ENCODE measurements at regions not wholly inside any gene's neighbourhood (a gene's known extent, or its start where the extent isn't known, plus 50 kb on each side); places are given as distances from the start of the nearest gene placed in this dataset.

DNA sequence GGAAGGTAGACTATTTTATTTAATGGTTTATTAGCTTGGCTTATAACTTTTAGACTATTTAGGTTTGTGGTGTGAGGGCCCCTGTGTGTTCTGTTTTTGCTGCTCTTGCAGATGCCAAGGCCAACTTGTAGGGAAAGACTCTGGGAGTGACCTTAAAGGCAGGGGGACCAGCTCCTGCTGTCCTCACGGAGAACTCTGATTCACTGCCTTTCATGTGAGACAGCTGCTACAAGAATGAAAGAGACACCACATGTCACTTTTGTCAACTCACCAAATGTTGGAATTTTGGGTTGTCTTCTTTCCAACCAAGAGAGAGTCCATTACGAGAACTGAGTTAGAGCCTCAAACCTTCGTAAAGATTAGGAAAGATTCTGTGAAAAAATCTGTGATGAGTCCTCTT, 258.3 kb upstream of the ADAMTSL1 start:
- no peaks in the 10 kb centered on the region for H3K36me3 ChIP-seq (ENCODE audit: control insufficient read depth, insufficient read depth, low read length)
- H3K9ac ChIP-seq (ENCODE audit: insufficient read depth, low read length) = no peak overlapping the region
- no peak for TF ChIP-seq EZH2 (IDR thresholded peaks at IDR 0.05; ENCODE audit: low read length, missing control alignments)
- TF ChIP-seq, protein P1, sequence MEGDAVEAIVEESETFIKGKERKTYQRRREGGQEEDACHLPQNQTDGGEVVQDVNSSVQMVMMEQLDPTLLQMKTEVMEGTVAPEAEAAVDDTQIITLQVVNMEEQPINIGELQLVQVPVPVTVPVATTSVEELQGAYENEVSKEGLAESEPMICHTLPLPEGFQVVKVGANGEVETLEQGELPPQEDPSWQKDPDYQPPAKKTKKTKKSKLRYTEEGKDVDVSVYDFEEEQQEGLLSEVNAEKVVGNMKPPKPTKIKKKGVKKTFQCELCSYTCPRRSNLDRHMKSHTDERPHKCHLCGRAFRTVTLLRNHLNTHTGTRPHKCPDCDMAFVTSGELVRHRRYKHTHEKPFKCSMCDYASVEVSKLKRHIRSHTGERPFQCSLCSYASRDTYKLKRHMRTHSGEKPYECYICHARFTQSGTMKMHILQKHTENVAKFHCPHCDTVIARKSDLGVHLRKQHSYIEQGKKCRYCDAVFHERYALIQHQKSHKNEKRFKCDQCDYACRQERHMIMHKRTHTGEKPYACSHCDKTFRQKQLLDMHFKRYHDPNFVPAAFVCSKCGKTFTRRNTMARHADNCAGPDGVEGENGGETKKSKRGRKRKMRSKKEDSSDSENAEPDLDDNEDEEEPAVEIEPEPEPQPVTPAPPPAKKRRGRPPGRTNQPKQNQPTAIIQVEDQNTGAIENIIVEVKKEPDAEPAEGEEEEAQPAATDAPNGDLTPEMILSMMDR (conservative IDR thresholded peaks at IDR 0.05 in 1 of 2, IDR thresholded peaks at IDR 0.05 in 1 of 2; ENCODE audit: low read depth in 1 of 2, low read length in 2 of 2) = no peak
- DNase-seq (ENCODE audit: low read depth in 2 of 2) = no peak
- no peak overlapping the region for H3K27ac ChIP-seq (ENCODE audit: insufficient read depth, low read length)
- H3K9me3 ChIP-seq (ENCODE audit: control insufficient read depth, insufficient read depth, low read depth, low read length) = no peaks in the 10 kb centered on the region
- no peak overlapping the region for H2AFZ ChIP-seq (ENCODE audit: low read length)
- H4K20me1 ChIP-seq (ENCODE audit: control insufficient read depth, extremely low read depth, insufficient read depth, low read length) = no peaks in the 10 kb centered on the region
- no peak overlapping the region for H3K4me3 ChIP-seq (replicated peaks in 1 of 4; ENCODE audit: control extremely low read depth in 1 of 4, insufficient read depth in 1 of 4, low read depth in 3 of 4, low read length in 4 of 4)
- H3K27me3 ChIP-seq (ENCODE audit: control insufficient read depth, insufficient read depth, low read length) = no peaks in the 10 kb centered on the region
- H3K4me1 ChIP-seq (ENCODE audit: control insufficient read depth, extremely low read depth, insufficient read depth, low read length) = no peaks in the 10 kb centered on the region
- H3K79me2 ChIP-seq (ENCODE audit: control insufficient read depth, insufficient read depth, low read length) = no peaks in the 10 kb centered on the region
- H3K4me2 ChIP-seq (ENCODE audit: extremely low read depth, insufficient read depth, low read length) = no peak overlapping the region

DNA sequence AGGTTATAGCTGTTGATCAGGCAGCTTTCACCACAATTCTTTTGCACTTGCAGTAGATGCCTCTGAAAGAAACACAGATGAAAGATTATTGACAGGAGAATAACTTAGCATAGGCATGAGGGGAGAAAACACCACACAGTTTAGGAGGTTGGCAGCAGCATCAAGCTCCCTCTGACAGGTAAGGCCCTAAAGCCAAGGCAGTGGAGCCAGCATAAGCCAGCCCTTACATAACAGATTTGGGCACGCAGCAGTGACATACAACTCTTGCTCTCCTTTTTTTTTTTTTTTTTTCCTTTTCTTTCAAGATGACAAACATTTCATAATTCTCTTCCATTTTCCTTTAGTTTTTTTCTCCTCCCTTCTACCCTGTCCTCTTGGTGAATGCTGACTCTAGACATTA, 257.6 kb upstream of the ADAMTSL1 start:
- no peaks in the 10 kb centered on the region for H3K27me3 ChIP-seq (ENCODE audit: control insufficient read depth, insufficient read depth, low read length)
- no peak overlapping the region for H3K9ac ChIP-seq (ENCODE audit: insufficient read depth, low read length)
- H3K9me3 ChIP-seq (ENCODE audit: control insufficient read depth, insufficient read depth, low read depth, low read length) = no peaks in the 10 kb centered on the region

DNA sequence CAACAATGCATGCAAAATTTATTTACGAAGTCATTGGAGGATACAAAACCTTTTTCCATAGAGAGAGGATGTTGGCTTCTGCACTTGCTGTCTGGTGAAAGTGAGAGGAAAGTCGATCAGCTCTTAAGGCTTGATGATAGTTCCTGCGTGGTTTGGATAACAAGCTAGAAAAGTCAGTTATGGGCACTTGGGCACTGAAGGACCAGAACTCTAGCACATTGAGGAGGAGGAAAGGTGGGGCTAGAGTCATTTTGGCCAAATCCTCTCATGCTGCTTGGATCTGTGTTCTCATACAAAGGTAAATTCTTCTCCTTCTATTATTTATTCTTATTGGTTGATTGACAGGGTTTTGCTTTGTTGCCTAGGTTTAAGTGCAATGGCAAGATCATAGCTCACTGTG, 245.9 kb upstream of the ADAMTSL1 start:
- Histone ChIP-seq H3K4me3 (replicated peaks in 1 of 4; ENCODE audit: control extremely low read depth in 1 of 4, insufficient read depth in 1 of 4, low read depth in 3 of 4, low read length in 4 of 4) (no peak overlapping the region), H3K4me1 (ENCODE audit: control insufficient read depth, extremely low read depth, insufficient read depth, low read length) (no peaks in the 10 kb centered on the region), H3K27me3 (ENCODE audit: control insufficient read depth, insufficient read depth, low read length) (no peaks in the 10 kb centered on the region), H3K27ac (ENCODE audit: insufficient read depth, low read length) (no peak overlapping the region), H3K9me3 (ENCODE audit: control insufficient read depth, insufficient read depth, low read depth, low read length) (no peaks in the 10 kb centered on the region), H3K9ac (ENCODE audit: insufficient read depth, low read length) (no peak overlapping the region), H3K79me2 (ENCODE audit: control insufficient read depth, insufficient read depth, low read length) (no peaks in the 10 kb centered on the region), H3K4me2 (ENCODE audit: extremely low read depth, insufficient read depth, low read length) (no peak overlapping the region), H2AFZ (ENCODE audit: low read length) (no peak overlapping the region), H4K20me1 (ENCODE audit: control insufficient read depth, extremely low read depth, insufficient read depth, low read length) (no peaks in the 10 kb centered on the region), H3K36me3 (ENCODE audit: control insufficient read depth, insufficient read depth, low read length) (no peaks in the 10 kb centered on the region)
- TF ChIP-seq, protein P1 (conservative IDR thresholded peaks at IDR 0.05 in 1 of 2, IDR thresholded peaks at IDR 0.05 in 1 of 2; ENCODE audit: low read depth in 1 of 2, low read length in 2 of 2) = no peak
- no peak for TF ChIP-seq EZH2 (IDR thresholded peaks at IDR 0.05; ENCODE audit: low read length, missing control alignments)
- DNase-seq (ENCODE audit: low read depth in 2 of 2) = no peak

More for the DNA sequence above, 257.6 kb upstream of the ADAMTSL1 start:
- Histone ChIP-seq H2AFZ (ENCODE audit: low read length) (no peak overlapping the region), H3K4me1 (ENCODE audit: control insufficient read depth, extremely low read depth, insufficient read depth, low read length) (no peaks in the 10 kb centered on the region), H3K36me3 (ENCODE audit: control insufficient read depth, insufficient read depth, low read length) (no peaks in the 10 kb centered on the region), H4K20me1 (ENCODE audit: control insufficient read depth, extremely low read depth, insufficient read depth, low read length) (no peaks in the 10 kb centered on the region), H3K79me2 (ENCODE audit: control insufficient read depth, insufficient read depth, low read length) (no peaks in the 10 kb centered on the region), H3K4me3 (replicated peaks in 1 of 4; ENCODE audit: control extremely low read depth in 1 of 4, insufficient read depth in 1 of 4, low read depth in 3 of 4, low read length in 4 of 4) (no peak overlapping the region), H3K4me2 (ENCODE audit: extremely low read depth, insufficient read depth, low read length) (no peak overlapping the region), H3K27ac (ENCODE audit: insufficient read depth, low read length) (no peak overlapping the region)
- no peak for DNase-seq (ENCODE audit: low read depth in 2 of 2)
- TF ChIP-seq, protein P1 (conservative IDR thresholded peaks at IDR 0.05 in 1 of 2, IDR thresholded peaks at IDR 0.05 in 1 of 2; ENCODE audit: low read depth in 1 of 2, low read length in 2 of 2) = no peak
- TF ChIP-seq EZH2 (IDR thresholded peaks at IDR 0.05; ENCODE audit: low read length, missing control alignments) = no peak
